HG03378 (cell line): ENCODE measurements at regions not wholly inside any gene's neighbourhood (a gene's known extent, or its start where the extent isn't known, plus 50 kb on each side); places are given as distances from the start of the nearest gene placed in this dataset.

Source experiments
- ATAC-seq: cut with Tn5 transposase; IDR thresholded peaks from one replicate; pipeline ENCODE4 v1.9.1; 2021; ENCODE audit warnings: mild to moderate bottlenecking, moderate library complexity; ENCODE audit not compliant: unreplicated experiment

DNA sequence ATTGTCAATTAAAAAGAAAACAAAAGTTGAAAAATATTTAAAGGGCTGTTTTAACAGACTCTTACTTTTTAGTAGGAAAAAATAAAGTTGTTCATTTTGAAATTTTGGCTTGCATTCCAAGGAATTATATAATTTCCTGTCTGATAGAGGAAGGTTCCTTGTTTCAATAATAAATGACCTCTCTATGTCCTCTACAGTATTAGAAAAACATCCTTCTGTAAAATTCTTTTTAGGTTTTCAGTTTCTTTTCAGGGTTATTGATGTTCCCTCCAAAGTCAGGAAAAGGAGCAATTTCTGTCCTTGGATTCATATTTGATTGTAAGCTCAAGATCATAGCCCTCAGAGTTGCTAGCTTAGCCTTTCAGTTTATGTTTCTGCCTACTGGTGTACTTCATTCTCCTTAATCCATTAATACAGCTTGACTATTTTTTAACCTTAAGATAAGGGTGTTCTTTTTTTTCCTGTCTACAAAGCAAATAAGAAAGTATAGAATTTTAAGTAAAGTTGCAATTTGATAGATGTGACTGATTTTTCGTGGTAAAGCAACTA is 125.2 kb upstream of the COL3A1 start:
- no peak for ATAC-seq

DNA sequence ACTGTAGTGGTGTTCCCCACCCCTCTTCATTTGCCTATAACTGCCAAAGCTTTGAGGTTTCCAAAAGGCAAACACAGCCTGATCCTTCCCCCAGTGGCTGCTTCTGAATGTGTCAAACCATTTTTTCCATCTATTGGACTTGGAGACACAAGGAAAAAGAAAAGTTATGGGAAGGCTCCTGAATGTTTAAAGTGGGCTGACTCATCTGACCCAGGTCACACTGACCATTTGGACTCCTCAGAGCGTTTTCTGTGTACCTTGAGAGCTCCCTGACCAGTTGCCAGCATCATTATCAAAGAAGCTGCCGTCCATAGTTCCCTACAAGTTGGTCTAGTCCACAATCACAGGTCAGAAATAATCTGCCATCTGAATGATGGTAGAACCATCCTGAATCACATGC is 123.4 kb upstream of the COL3A1 start:
- ATAC-seq = no peak

DNA sequence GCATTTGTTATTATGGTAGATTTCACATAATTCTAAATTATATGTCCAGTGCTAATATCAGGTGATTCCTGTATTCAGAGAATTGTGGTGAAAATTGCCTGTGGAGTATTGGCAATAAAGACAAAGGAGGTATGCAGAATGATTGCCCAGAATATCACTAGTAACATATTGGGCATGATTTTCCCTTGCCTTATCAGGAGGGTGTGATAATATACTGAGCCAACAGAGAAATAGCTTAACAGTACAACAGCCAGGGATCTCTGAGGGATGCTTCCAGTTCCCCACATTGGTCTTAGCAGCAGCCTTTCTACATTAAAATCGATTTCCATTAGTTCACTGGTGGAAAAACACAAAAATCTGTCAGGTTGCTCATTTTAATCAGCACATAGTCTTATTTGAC is 122.9 kb upstream of the COL3A1 start:
- no peak for ATAC-seq

DNA sequence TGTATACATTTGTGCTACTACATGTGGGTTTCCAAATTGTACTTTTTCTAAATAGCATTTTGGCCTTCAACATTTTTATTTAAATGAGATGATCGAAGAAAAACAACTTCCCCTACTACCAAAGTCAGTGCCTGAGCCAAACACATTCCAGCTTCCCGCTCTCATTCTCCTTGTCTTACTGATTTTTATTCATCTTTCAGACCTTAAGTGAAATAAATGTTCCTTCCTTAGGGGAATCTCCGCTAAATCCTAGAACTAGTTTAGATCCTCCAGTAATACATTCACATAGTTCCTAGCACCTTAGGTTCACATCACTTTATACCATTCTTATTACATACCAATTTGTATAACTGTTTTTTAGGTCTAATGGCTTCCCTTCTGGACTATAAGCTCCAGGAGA is 122.3 kb upstream of the COL3A1 start:
- no peak for ATAC-seq

DNA sequence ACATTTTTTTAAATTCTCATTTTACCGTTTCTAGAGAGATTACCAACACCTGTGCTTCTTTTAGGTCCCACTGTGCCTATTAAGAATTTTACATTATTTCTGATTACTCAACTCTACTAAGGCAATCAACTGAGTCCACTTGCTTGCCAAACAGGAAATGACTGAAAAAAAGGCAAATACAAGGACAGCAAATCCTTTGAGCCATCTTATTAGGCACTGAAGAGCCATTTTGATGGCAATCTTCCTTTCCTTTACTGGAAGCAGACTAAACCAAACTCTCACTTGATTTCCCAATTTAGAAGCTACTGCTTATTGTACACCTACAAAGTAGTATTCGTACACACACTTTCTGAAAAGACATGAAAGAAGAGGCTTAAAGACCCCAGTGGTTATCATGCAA is 121.4 kb upstream of the COL3A1 start:
- ATAC-seq = no peak

DNA sequence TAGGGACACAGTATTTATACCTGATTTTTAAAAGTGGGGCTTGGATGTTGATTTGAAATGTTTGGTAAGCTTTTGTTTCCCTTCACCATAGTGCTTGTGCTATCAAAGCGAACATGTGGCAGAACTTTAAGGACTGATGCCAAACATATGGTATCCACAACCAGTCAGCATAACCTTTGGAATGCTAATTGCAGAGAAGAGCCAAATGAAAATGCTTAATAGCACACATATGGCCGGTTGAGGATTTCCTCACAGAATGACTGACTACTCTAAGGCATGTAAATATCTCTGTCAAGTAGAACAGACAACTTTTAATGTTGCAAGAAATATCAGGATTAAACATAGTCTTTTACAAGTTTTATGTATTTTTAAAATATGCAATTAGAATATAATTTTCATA is 120.9 kb upstream of the COL3A1 start:
- no peak for ATAC-seq

DNA sequence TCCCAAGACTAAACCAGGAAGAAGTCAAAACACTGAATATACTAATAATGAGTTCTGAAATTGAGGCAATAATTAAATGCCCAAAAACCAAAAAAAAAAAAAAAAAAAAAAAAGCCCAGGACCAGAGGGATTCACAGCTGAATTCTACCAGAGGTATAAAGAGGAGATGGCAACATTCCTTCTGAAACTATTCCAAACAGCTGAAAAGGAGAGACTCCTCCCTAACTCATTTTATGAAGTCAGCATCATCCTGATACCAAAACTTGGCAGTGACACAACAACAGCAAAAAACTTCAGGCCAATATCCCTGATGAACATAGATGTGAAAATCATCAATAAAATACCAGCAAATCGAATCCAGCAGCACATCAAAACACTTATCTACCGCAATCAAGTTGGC is 108.5 kb upstream of the COL3A1 start:
- no peak for ATAC-seq

DNA sequence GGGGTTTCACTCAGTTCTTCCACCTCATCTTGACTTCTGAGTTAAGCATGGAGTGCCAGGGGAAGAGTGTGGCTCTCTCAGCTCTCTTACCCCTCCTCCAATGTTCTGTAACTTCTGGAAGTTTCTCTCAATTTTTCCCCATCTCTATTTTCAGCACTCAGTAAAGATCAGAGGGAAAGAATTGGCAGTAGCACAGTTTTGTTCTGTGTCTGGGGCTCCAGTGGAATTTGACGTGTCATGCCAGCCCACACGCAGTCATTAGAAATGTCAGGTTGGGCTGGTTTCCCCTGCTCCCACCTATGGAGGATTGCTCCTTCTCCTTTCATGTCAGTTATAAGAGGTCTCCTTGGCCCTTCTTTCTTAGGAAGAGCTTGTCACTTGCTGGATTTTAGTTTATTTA is 104.6 kb upstream of the COL3A1 start:
- no peak for ATAC-seq

DNA sequence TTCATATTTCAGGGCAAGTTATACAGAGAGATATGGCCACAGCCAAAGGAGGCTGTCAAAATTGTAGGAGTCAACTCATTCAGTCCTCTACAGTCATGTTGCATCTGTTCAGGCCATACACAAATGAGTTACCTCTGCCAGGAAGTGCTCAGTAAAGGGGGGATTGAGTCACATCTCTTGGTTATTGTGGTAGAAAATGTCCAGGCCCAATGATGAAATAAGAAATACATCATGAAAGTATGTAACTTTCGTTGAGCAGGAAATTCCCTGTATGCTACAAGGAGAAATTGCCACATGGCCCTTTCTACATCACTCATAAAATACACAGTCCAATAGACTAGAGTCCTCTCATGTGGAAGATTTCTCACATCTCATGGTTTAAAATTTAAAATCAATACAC is 103.9 kb upstream of the COL3A1 start:
- ATAC-seq = no peak

DNA sequence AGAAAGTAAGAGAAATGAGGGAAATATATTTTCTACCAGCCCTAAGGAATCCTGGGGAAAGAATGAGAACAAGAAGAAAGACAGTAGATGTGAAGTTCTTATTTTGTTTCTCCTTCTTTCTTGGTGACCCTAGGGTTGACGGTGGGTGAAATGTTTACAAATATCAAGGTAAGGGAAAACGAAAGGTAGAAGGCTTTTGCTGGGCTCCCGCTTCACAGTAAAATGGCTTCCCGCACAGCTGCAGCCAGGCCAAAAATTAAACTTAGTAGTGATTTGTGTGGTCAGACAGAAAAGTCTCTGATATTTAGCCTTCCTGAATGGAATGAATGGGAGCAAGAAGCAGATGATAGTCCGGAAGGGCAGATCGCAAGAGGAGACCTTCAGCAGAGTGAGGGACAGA is 99.1 kb upstream of the COL3A1 start:
- no peak for ATAC-seq

DNA sequence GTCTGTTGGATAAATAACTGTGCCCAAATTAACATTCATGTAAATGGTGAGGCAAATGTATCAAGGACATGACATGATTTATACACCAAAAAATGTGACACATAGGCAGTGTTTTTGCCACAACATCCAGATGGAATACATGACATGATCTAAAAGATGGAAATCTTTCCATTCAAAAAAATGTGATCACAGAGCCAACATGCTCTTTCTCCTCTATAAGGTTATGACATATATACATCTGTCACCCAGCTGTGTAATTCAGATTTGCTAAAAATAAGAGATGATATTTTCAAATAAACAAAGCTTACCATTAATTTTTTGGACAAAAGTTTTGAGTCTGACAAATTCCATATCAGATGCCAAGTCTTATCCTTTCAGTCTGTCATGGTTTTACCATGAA is 95.5 kb upstream of the COL3A1 start:
- no peak for ATAC-seq

DNA sequence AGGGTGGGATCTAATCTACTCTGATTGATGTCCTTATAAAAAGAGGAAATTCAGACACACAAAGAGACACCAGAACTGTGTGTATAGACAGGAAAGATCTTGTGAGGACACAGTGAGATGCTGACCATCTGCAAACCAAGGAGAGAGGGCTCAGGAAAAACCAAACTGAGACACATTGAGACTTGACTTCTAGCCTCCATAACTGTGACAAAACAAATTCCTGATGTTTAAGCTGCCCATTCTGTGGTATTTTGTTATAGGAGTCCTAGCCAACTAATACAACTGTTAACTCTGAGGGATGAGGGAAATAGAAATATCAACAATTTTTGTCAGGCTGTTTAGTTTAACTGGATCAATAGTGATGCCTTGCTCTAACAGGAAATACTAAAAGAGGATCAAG is 93.4 kb upstream of the COL3A1 start:
- no peak for ATAC-seq

DNA sequence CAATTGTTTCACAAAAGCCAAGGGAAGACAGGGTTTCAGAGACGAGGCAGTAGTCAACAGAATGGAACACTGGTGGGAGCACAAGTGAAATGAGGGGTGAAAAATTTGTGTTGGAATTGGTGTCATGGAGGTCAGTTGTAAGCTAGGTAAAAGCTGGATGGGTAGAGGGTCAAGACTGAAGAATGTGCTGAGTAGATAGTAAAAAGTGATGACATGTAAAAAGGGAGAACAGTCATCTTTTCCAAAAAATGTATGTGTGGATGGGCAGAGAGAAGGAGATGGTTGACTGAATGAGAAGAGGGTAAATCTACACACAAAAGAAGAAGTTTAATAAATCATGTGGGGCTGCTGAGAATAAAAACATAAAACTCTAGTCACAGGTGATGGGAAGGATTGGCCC is 92.7 kb upstream of the COL3A1 start:
- no peak for ATAC-seq

DNA sequence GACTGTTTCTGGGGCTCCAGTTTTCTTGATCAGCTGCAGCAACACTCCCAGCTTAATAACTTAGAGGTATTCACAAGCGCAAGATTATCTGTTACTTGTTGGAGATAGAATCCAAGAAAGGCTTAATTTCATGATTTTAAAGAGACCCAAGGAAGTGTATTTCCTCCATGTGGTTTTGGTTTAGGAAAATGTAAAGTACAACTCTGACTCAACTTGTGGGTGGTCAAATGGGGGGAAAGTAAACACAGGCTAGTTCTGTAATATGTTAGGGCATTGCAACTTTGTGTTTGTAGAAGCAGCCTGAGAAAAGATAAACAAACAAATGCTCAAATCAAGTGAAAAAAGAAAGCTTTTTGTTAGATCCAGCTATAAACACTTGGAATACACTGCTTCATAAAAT is 90.1 kb upstream of the COL3A1 start:
- no peak for ATAC-seq

DNA sequence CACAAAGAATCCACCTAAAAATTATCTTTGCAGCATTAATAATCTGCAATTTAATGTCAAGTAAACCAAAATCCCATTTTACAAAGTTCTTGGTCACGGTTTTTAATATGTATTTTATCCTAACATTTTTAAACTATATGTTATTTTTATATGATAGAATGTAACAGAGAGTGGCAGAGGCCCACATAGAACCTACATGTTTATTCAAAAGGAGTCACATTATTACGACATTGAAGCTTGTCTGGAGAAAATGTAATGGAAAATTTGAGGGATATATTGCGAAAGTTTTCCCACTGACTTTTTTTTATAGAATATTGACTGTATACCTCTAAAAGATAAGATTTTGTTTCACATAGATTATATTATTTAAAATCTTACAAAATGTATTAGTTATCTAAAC is 89.7 kb upstream of the COL3A1 start:
- no peak for ATAC-seq

DNA sequence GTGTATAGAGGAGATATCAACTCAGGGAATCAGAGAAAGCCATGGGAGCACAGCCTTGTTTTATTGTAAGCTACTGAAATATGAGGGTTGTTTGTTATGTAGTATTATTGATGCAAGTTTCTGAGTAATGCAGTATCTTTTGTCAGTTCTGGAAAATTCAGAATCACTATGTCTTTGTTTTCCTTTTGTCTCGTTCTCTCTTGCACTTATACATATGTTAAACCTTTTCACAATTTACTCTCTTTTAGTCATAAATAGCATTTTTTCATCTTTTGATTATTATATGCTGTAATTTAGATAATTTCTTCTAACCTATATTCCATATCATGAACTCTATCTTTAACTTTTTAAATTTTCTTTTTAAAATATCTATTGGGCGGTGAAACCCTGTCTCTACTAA is 85.0 kb upstream of the COL3A1 start:
- no peak for ATAC-seq

DNA sequence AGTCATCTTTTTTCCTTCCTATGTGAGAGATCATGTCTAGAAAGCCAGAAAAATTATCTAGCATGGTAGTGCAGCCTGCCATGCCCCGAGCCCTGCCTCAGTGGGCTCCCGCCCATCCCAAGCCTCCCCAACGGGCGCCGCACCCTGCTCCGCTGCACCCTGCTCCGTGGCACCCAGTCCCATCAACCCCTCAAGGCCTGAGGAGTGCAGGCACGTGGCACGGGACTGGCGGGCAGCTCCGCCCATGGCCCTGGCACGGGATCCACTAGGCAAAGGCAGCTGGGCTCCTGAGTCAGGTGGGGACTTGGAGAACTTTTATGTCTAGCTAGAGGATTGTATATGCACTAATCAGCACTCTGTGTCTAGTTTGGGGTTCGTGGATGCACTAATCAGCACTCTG is 83.4 kb upstream of the COL3A1 start:
- ATAC-seq = no peak

DNA sequence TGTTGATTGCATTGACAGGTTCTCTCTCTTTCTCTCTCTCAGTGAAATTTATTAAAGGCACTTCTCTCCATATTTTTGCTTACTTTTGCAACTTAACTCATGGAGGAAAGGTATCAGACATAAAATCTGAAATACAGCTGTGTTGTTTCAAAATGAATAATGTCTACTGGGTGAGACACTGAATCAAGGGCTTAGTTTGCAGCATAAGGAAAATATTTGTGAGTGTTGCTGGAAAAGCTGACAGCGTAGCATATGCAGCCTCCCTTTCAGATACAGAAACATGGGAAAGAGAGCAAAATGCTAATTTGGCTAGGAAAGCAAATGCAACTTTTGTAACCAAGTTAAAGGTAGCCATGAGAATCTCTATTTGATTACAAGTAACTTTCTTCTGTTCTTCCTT is 81.5 kb upstream of the COL3A1 start:
- no peak for ATAC-seq

DNA sequence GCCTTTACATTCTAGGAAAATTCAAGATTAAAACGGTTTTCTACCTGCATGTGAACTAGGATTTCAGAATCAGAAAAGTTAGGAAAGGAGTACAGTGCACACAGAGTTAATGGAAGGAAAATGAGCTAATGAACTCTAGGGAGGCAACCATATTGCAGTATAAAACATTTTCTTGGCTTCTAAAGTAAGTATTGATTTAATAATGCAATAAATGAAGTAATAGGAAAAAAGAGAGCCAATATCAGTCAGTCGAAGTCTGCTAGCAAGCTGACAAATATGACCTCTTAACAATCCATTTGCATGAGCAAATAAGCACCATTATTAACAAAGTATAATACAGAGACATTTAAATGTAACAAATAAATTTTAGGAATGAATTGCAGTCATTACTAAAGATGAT is 80.2 kb upstream of the COL3A1 start:
- no peak for ATAC-seq

DNA sequence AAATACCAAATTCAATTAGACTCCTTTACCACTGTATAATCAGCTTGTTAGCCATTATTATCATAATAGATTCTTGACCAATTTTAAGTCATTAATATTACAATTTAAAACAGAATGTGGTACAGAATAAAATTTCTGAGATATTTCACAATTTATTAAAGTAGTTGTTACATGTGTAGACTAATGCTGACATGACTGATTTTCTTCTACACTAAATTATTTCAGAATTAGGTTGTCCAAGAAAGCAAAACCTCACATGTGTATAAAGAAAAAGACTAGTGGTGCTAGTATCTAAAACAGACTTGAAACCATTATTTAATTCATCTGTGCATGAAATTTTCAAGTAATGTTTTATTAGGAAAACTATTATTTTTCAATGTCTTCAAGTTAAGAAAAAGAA is 79.2 kb upstream of the COL3A1 start:
- ATAC-seq = no peak

DNA sequence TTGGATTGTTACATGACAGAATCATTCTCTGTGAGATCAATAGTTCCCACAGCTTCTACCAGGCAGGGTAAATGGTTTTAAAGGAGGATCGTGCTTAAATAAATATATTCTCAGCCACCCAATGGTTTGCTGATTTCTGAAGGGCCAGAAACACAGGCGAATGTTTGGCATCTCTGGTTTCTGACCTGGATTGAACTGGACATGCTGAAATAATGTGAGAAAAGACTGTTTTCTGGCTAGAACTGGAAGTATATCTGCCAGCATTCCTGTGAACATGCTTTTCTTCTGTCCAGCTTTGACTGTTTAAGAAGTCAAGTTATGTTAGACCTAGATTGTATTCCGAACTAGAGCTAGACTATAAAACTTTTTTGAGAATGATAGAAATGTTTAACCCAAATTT is 77.1 kb upstream of the COL3A1 start:
- no peak for ATAC-seq

DNA sequence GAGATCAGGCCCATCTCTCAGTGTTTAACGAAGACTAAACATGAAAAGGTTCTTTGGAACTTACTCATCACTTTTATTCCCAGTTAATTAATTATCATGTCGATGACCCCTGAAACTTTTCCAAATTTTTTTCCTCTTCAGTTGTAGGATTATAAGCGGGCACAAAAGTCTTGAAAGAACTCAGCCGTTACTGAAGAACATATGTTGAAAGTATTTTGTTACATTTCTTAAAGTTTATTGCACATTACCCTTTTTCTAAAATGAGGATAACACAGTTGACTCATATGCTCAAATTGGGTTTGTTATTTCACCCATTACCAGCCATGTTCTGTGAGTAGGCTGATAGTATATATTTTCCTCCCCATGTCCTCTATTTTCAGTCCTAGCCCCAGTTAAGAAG is 75.9 kb upstream of the COL3A1 start:
- ATAC-seq = no peak

DNA sequence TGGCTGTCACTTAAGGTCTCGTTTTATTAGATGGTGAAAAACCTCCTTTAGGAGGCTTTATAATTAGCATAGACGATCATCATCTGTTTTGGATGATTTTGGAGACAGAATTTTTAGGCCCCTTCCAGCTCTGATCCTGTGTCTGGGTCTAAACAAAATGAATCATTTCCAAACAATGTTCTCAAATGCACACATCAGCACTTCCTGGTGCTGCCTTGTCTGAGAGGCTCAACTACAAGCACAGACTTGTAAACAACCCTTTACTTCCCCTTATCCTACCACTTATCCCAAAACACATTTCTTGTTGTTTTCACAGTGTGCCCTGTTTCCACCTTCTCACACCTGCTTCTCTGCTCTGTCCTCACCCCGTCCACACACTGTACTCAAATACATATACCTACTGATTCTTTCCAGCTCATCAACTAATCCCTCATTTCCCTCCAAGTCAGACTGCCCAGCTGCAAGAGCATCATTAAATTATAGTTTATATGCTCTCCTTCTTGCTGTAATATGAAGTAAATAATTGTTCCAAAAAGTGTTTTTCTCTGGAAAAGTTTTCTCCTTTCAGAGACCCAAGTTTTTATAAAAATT is 71.2 kb upstream of the COL3A1 start:
- ATAC-seq = no peak

DNA sequence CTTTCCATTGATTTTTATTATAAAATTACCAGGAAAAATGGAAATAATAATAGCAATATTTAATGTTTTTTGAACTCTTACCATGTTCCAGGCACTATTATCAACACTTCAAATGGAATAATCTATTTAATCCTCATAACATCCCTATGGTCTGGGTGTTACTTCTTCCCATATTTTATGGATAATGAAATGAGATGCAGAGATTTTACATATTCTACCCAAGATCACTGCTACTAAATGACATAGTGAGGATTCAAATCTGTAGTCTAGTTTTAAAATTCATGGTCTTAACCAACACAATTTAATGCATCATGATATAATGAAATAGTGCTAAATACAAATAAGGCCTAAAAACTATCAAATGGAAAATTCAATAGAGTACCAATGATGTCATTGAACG is 70.4 kb upstream of the COL3A1 start:
- no peak for ATAC-seq
